Pancreas (tissue), 10 donors: ENCODE measurements at regions not wholly inside any gene's neighbourhood (a gene's known extent, or its start where the extent isn't known, plus 50 kb on each side); places are given as distances from the start of the nearest gene placed in this dataset.

Experiments
- ATAC-seq, 4 donors: fragments of 200-7000 bp; cut with Tn5 transposase; one replicate each; pipeline versions ENCODE4 v1.8.0 to v1.9.1; 2020; ENCODE audit warnings: mild to moderate bottlenecking in 4 of 4, moderate library complexity in 4 of 4
- DNase-seq, 6 donors: peaks; one replicate each; pipeline ENCODE4 v3.0.0-alpha.2; 2020
- FAIRE-seq: peaks from 2 replicates; lab custom pipeline; 2012; peaks lifted over from hg19 to GRCh38; lab: Jason Lieb, UNC
- H3K27ac ChIP-seq, 4 donors: fragments of 200-600 bp; sonication (generic); 1 replicate in 3 of 4; 2 replicates in 1 of 4; pipeline versions ENCODE4 v1.5.0 to v1.8.0; 2020
- H3K27me3 ChIP-seq, 4 donors: fragments of 200-600 bp; one replicate each; pipeline ENCODE4 v1.8.0; 2021
- H3K36me3 ChIP-seq, 3 donors: fragments of 200-600 bp; sonication (generic) in 1 of 3; one replicate each; pipeline versions ENCODE4 v1.5.0 to v1.8.0; 2020 to 2021
- H3K4me1 ChIP-seq, 3 donors: fragments of 200-600 bp; one replicate each; pipeline ENCODE4 v1.8.0; 2021
- H3K4me3 ChIP-seq, 4 donors: fragments of 200-600 bp; sonication (generic) in 2 of 4; one replicate each; pipeline versions ENCODE4 v1.5.0 to v1.8.0; 2020 to 2021
- H3K9me3 ChIP-seq, 4 donors: fragments of 200-600 bp; one replicate each; pipeline ENCODE4 v1.8.0; 2021
- WGBS, 2 donors: extraction: QIAGEN DNeasy Blood & Tissue Kit; methylation state at CpG; one replicate each; pipeline ENCODE4 v1.1.7; 2013; 5-methylcytosine and 5-hydroxymethylcytosine counted together
- intact Hi-C, 3 donors: fragments of 100-400 bp; cut with DNase I; formaldehyde crosslinking; loops; one replicate each; pipeline versions ENCODE4 v1.11.1 to v1.14.2; 2022
- TF ChIP-seq, protein P1 (sequence below), 4 donors: fragments of 200-600 bp; sonication (generic) in 3 of 4; IDR thresholded peaks; one replicate each; pipeline versions ENCODE4 v1.5.0 to v1.8.0; 2021; ENCODE audit warnings: antibody characterized with exemption in 4 of 4
- donor health status: healthy with polysubstance abuse.
- donor health status: DM: no; HTN: no; CAD: no; lungs with moderate emphysema.
- donor health status: DM: no; HTN: no; CAD: no.
- donor health status: control.
- donor health status: control.
- donor health status: Bipolar disorder and iron deficiency.
- donor health status: DM: yes; HTN: yes; CAD: no.
- donor health status: DM: no; HTN: no; CAD: no.
- donor health status: DM: no; HTN: no; CAD: no.
- donor health status: DM: yes; HTN: yes; CAD: no.

DNA sequence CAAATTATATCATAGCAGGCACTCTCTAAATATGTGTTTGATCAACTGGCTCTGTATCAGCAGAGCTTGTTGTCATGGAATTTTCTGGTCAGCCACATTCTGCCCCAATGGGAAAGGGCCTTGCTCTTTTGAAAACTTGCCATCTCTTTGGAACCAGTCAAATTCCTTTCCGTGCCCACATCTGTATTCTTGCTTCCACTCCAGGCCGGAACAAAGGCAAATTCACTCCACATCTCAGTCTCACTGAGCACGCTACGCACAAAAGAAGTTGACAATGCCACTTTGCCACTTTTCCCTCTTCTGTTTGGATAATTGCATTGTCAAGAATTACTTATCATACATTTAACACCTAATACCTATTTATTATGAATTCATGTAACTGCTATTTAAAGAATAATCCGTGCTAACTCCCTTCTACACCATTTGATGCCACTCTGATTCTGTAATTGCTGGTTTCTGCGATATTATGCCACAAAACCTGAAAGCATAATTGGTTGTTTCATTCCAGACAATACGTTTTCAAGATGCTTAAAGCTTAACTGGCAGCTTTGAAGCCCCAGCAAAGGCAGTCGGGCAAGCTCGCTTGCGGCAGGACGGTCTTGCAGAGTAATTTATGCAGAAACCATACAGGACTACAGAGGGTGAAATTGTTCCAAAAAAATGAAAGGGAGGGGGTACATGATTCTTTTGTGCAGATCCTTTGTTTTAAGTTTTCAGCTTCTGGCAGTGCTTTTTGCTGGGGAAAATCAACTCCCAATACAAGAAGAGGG, 277.7 kb downstream of the MSX2 start:
- TF ChIP-seq, protein P1, sequence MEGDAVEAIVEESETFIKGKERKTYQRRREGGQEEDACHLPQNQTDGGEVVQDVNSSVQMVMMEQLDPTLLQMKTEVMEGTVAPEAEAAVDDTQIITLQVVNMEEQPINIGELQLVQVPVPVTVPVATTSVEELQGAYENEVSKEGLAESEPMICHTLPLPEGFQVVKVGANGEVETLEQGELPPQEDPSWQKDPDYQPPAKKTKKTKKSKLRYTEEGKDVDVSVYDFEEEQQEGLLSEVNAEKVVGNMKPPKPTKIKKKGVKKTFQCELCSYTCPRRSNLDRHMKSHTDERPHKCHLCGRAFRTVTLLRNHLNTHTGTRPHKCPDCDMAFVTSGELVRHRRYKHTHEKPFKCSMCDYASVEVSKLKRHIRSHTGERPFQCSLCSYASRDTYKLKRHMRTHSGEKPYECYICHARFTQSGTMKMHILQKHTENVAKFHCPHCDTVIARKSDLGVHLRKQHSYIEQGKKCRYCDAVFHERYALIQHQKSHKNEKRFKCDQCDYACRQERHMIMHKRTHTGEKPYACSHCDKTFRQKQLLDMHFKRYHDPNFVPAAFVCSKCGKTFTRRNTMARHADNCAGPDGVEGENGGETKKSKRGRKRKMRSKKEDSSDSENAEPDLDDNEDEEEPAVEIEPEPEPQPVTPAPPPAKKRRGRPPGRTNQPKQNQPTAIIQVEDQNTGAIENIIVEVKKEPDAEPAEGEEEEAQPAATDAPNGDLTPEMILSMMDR (IDR thresholded peaks at IDR 0.05) = no peak
- Histone ChIP-seq H3K36me3 (no peaks in the 10 kb centered on the region), H3K4me3 (no peak overlapping the region), H3K4me1 (no peaks in the 10 kb centered on the region), H3K27ac (no peak overlapping the region), H3K9me3 (no peaks in the 10 kb centered on the region), H3K27me3 (no peaks in the 10 kb centered on the region)
- ATAC-seq (no peak), DNase-seq (no peak), FAIRE-seq (no peak)
- intact Hi-C loops = no loop called here
- 70 to 72% methylated on average over 11 of the region's 11 CpGs for WGBS, 2 donors

GRCh38 chr5:175001311-175001710, 276.9 kb downstream of the MSX2 start:
- 33 to 61% methylated on average over 2 of the region's 2 CpGs for WGBS, 2 donors

DNA sequence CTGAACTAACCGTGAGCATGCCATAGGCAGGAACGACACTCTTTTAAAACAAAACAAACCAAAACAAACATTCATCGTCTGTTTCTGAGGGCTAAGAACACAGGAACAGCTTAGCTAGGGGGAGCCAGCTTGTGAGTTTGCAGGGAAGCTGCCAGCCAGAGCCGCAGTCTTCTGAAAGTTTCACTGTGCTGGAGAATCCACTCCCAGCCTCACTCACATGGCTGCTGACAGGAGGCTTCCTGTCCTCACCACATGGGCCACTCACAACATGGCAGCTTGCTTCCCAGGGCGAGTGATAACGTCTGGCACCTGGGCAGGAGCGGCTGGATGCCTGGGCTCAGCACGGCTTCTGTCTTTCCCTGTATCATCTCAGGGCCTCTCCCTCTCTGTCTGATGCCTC, 275.2 kb downstream of the MSX2 start:
- Histone ChIP-seq H3K9me3 (no peaks in the 10 kb centered on the region), H3K36me3 (no peaks in the 10 kb centered on the region), H3K4me3 (no peak overlapping the region), H3K27ac (no peak overlapping the region), H3K27me3 (no peaks in the 10 kb centered on the region), H3K4me1 (no peaks in the 10 kb centered on the region)
- intact Hi-C loops = no loop called here
- TF ChIP-seq, protein P1 (IDR thresholded peaks at IDR 0.05) = no peak
- 48 to 50% methylated on average over 8 of the region's 8 CpGs for WGBS, 2 donors
- FAIRE-seq (no peak), DNase-seq (no peak), ATAC-seq (no peak)

More at GRCh38 chr5:175001311-175001710, 276.9 kb downstream of the MSX2 start:
- Histone ChIP-seq H3K27ac (no peak overlapping the region), H3K4me1 (no peaks in the 10 kb centered on the region), H3K9me3 (no peaks in the 10 kb centered on the region), H3K36me3 (no peaks in the 10 kb centered on the region), H3K4me3 (no peak overlapping the region), H3K27me3 (no peaks in the 10 kb centered on the region)
- intact Hi-C loops = no loop called here
- TF ChIP-seq, protein P1 (IDR thresholded peaks at IDR 0.05) = no peak
- DNase-seq = no peak
- FAIRE-seq = no peak
- ATAC-seq = no peak

DNA sequence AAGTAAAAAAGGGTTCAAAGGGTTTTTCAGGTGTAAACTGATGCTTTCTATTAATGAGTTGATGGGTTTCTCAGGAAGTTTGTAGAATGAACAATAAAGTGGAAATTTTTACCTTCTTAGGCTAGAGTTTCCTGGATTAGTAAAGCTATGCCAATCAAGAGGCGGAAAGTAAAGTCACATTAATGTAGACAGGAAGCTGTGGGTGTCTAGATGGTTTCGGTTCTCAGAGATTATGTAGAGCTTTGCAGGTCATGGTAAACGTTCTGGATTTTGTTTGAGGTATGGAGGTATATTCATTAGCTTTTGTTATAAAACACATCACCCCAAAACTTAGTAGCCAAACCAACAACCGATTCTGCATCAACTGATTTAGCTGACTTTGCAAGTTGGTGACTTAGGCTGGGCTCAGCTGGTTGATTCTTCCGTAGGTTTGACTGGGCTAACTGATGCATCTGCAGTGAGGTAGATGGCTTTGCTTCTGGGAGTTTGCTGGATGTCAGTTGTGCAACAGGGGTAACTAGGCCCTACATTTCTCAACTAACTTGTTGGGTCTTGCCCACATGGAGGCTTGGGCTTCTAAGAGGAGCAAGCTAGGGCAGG, 273.8 kb downstream of the MSX2 start:
- H3K27me3 ChIP-seq = no peaks in the 10 kb centered on the region
- 78 to 82% methylated on average over 5 of the region's 5 CpGs for WGBS, 2 donors
- H3K9me3 ChIP-seq = no peaks in the 10 kb centered on the region
- no peaks in the 10 kb centered on the region for H3K36me3 ChIP-seq
- intact Hi-C loops = no loop called here
- H3K4me3 ChIP-seq = no peak overlapping the region
- ATAC-seq (no peak), FAIRE-seq (no peak), DNase-seq (no peak)
- no peak overlapping the region for H3K27ac ChIP-seq
- no peaks in the 10 kb centered on the region for H3K4me1 ChIP-seq
- TF ChIP-seq, protein P1 (IDR thresholded peaks at IDR 0.05) = no peak

DNA sequence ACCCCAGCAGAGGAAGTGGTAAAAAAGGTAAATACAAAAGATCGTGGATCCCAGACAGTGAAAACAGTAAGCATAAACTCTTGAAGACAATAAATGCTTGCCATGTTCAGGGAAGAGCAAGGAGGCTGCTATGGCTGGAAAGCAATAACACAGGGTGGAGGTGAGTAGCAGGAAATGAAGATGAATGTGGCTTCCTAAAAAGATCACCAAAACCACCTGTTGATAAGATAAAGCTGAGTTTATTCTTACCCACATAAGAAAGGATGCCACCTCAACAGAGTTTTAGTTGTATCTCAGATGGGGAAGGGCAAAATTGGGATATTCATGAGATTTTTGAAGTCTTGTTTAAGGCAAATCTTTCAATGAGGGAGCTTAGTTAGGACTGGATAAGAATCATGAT, 273.3 kb downstream of the MSX2 start:
- no peaks in the 10 kb centered on the region for H3K9me3 ChIP-seq
- DNase-seq (no peak), ATAC-seq (no peak), FAIRE-seq (no peak)
- intact Hi-C loops = no loop called here
- no peak overlapping the region for H3K4me3 ChIP-seq
- WGBS, 2 donors = 0 to 18% methylated on average over 1 of the region's 1 CpG
- TF ChIP-seq, protein P1 (IDR thresholded peaks at IDR 0.05) = no peak
- no peak overlapping the region for H3K27ac ChIP-seq
- no peaks in the 10 kb centered on the region for H3K36me3 ChIP-seq
- H3K27me3 ChIP-seq = no peaks in the 10 kb centered on the region
- no peaks in the 10 kb centered on the region for H3K4me1 ChIP-seq
